ENCODE measurements at regions not wholly inside any gene's neighbourhood (a gene's known extent, or its start where the extent isn't known, plus 50 kb on each side); places are given as distances from the start of the nearest gene placed in this dataset.

DNA sequence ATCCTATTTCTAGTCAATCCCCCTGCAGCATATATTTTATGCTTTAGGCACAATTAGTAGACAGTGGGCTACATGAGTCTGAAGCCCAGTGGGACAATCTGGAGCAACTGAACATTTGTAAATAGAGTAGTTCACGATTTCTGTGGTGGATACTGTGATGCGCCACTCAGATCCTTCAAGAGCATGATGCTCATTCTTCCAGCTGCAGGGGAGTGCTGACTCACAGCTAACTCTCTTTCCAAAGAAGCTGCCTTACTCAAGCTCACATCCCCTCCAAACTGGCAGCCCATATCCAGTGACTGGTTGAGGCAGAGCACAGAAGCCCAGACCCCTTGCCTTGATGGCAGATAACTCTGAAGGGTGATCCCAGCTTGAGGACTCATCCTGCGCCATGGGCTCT is 224.2 kb upstream of the EEA1 start:
- Histone ChIP-seq H3K9me3 (ENCODE audit: severe bottlenecking) (no peaks in the 10 kb centered on the region), H3K27me3 (ENCODE audit: insufficient read depth, poor library complexity, severe bottlenecking) (no peaks in the 10 kb centered on the region), H3K4me3 (ENCODE audit: severe bottlenecking) (no peak overlapping the region), H3K4me1 (ENCODE audit: insufficient read depth, poor library complexity, severe bottlenecking) (no peaks in the 10 kb centered on the region), H3K27ac (ENCODE audit: poor library complexity, severe bottlenecking) (no peak overlapping the region), H3K36me3 (ENCODE audit: low read depth) (no peaks in the 10 kb centered on the region)
- no peak for DNase-seq (ENCODE audit: low spot score)
- 0 out of 3 replicates have a peak, but pooled peaks have one; percentile 31 for ATAC-seq (ENCODE audit: low read depth)
- TF ChIP-seq CTCF (IDR thresholded peaks at IDR 0.05; ENCODE audit: poor library complexity, severe bottlenecking), result no peak

- Histone ChIP-seq H3K27me3 (ENCODE audit: insufficient read depth, poor library complexity, severe bottlenecking) (no peaks in the 10 kb centered on the region), H3K4me3 (ENCODE audit: severe bottlenecking) (no peak overlapping the region), H3K36me3 (ENCODE audit: low read depth) (no peaks in the 10 kb centered on the region), H3K4me1 (ENCODE audit: insufficient read depth, poor library complexity, severe bottlenecking) (no peaks in the 10 kb centered on the region), H3K9me3 (ENCODE audit: severe bottlenecking) (no peaks in the 10 kb centered on the region), H3K27ac (ENCODE audit: poor library complexity, severe bottlenecking) (no peak overlapping the region)
- ATAC-seq (ENCODE audit: low read depth), result no peak
- no peak for TF ChIP-seq CTCF (IDR thresholded peaks at IDR 0.05; ENCODE audit: poor library complexity, severe bottlenecking)
- no peak for DNase-seq (ENCODE audit: low spot score)
These were observed 223.5 kb upstream of the NUDT4 start for GRCh38 chr12:93154096-93154728.

DNA sequence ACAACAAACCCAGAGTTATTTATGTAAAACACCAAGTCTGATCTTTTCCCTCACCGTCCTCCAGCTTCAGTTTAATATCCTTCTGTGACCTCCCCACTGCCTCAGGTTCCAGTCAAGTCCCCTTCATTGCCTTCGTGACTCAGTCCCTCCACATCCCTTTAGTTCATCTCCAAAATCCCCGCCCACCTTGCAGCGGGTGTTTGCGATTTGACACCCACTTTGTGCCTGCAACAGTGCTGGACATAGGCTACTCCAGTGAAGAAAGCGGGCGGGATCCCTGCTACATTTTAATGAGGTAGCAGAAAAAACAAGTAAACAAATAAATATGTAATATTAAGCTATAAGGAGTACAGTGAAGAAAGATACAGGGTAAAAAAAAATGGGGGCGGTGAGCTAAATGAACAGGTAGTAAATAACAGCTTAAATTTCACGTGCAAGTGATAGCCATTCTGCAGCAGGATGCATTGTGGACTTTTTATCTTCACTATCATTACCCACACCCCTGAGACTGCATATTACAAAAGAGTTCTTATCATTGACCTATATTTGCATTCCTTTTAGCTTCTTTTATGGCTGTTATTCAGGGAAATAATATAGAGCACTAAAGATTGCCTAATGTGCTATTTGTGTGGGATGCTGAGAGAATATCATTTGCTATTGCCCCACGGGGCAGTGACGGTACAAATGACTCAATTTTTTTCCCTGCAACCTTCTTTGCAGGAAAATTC is 222.8 kb upstream of the NUDT4 start:
- Histone ChIP-seq H3K9me3 (ENCODE audit: severe bottlenecking) (no peaks in the 10 kb centered on the region), H3K27me3 (ENCODE audit: insufficient read depth, poor library complexity, severe bottlenecking) (no peaks in the 10 kb centered on the region), H3K4me1 (ENCODE audit: insufficient read depth, poor library complexity, severe bottlenecking) (no peaks in the 10 kb centered on the region), H3K27ac (ENCODE audit: poor library complexity, severe bottlenecking) (no peak overlapping the region), H3K36me3 (ENCODE audit: low read depth) (no peaks in the 10 kb centered on the region), H3K4me3 (ENCODE audit: severe bottlenecking) (no peak overlapping the region)
- TF ChIP-seq CTCF (IDR thresholded peaks at IDR 0.05; ENCODE audit: poor library complexity, severe bottlenecking), result no peak
- ATAC-seq (ENCODE audit: low read depth) (no peak), DNase-seq (ENCODE audit: low spot score) (no peak)

- no peaks in the 10 kb centered on the region for H3K27me3 ChIP-seq (ENCODE audit: insufficient read depth, poor library complexity, severe bottlenecking)
- no peaks in the 10 kb centered on the region for H3K9me3 ChIP-seq (ENCODE audit: severe bottlenecking)
- no peak overlapping the region for H3K4me3 ChIP-seq (ENCODE audit: severe bottlenecking)
- ATAC-seq (ENCODE audit: low read depth), result no peak
- no peak overlapping the region for H3K27ac ChIP-seq (ENCODE audit: poor library complexity, severe bottlenecking)
- H3K4me1 ChIP-seq (ENCODE audit: insufficient read depth, poor library complexity, severe bottlenecking), result no peaks in the 10 kb centered on the region
- TF ChIP-seq CTCF (IDR thresholded peaks at IDR 0.05; ENCODE audit: poor library complexity, severe bottlenecking), result no peak
- no peaks in the 10 kb centered on the region for H3K36me3 ChIP-seq (ENCODE audit: low read depth)
- DNase-seq (ENCODE audit: low spot score), result no peak
These were observed 221.5 kb upstream of the NUDT4 start for GRCh38 chr12:93156086-93156716.
